ENCODE measurements at regions not wholly inside any gene's neighbourhood (a gene's known extent, or its start where the extent isn't known, plus 50 kb on each side); places are given as distances from the start of the nearest gene placed in this dataset.

- no peak overlapping the region for H3K9ac ChIP-seq (ENCODE audit: low read length in 5 of 5)
Observed at GRCh38 chr16:50999181-50999580, 151.9 kb downstream of the SALL1 start.

GRCh38 chr16:50998411-50998810 lies 152.7 kb downstream of the SALL1 start:
- H3K27ac ChIP-seq (ENCODE audit: low read depth, low read length) = no peak overlapping the region
- no peak overlapping the region for H3K9ac ChIP-seq (ENCODE audit: low read length in 5 of 5)
- H3K4me3 ChIP-seq (ENCODE audit: low read depth in 1 of 5, low read length in 5 of 5) = no peak overlapping the region
- H3K27me3 ChIP-seq (ENCODE audit: control insufficient read depth in 5 of 5, insufficient read depth in 4 of 5, low read length in 5 of 5) = no peaks in the 10 kb centered on the region
- no peaks in the 10 kb centered on the region for H3K9me3 ChIP-seq (ENCODE audit: control insufficient read depth in 5 of 5, low read length in 5 of 5)
- H3K36me3 ChIP-seq (ENCODE audit: control insufficient read depth in 5 of 5, insufficient read depth in 5 of 5, low read length in 5 of 5) = no peaks in the 10 kb centered on the region
- no peaks in the 10 kb centered on the region for H3K4me1 ChIP-seq (ENCODE audit: control insufficient read depth in 5 of 5, insufficient read depth in 5 of 5, low read length in 5 of 5)

More at GRCh38 chr16:50999181-50999580, 151.9 kb downstream of the SALL1 start:
- Histone ChIP-seq H3K4me3 (ENCODE audit: low read depth in 1 of 5, low read length in 5 of 5) (no peak overlapping the region), H3K27me3 (ENCODE audit: control insufficient read depth in 5 of 5, insufficient read depth in 4 of 5, low read length in 5 of 5) (no peaks in the 10 kb centered on the region), H3K27ac (ENCODE audit: low read depth, low read length) (no peak overlapping the region), H3K4me1 (ENCODE audit: control insufficient read depth in 5 of 5, insufficient read depth in 5 of 5, low read length in 5 of 5) (no peaks in the 10 kb centered on the region), H3K36me3 (ENCODE audit: control insufficient read depth in 5 of 5, insufficient read depth in 5 of 5, low read length in 5 of 5) (no peaks in the 10 kb centered on the region), H3K9me3 (ENCODE audit: control insufficient read depth in 5 of 5, low read length in 5 of 5) (no peaks in the 10 kb centered on the region)

- Histone ChIP-seq H3K9ac (ENCODE audit: low read length in 5 of 5) (no peak overlapping the region), H3K27me3 (ENCODE audit: control insufficient read depth in 5 of 5, insufficient read depth in 4 of 5, low read length in 5 of 5) (no peaks in the 10 kb centered on the region), H3K4me3 (ENCODE audit: low read depth in 1 of 5, low read length in 5 of 5) (no peak overlapping the region), H3K27ac (ENCODE audit: low read depth, low read length) (no peak overlapping the region), H3K4me1 (ENCODE audit: control insufficient read depth in 5 of 5, insufficient read depth in 5 of 5, low read length in 5 of 5) (no peaks in the 10 kb centered on the region), H3K9me3 (ENCODE audit: control insufficient read depth in 5 of 5, low read length in 5 of 5) (no peaks in the 10 kb centered on the region), H3K36me3 (ENCODE audit: control insufficient read depth in 5 of 5, insufficient read depth in 5 of 5, low read length in 5 of 5) (no peaks in the 10 kb centered on the region)
Observed at GRCh38 chr16:50997679-50998078, 153.4 kb downstream of the SALL1 start.

- Histone ChIP-seq H3K36me3 (ENCODE audit: control insufficient read depth in 5 of 5, insufficient read depth in 5 of 5, low read length in 5 of 5) (no peaks in the 10 kb centered on the region), H3K27me3 (ENCODE audit: control insufficient read depth in 5 of 5, insufficient read depth in 4 of 5, low read length in 5 of 5) (no peaks in the 10 kb centered on the region), H3K4me1 (ENCODE audit: control insufficient read depth in 5 of 5, insufficient read depth in 5 of 5, low read length in 5 of 5) (no peaks in the 10 kb centered on the region), H3K9ac (ENCODE audit: low read length in 5 of 5) (no peak overlapping the region), H3K27ac (ENCODE audit: low read depth, low read length) (no peak overlapping the region), H3K9me3 (ENCODE audit: control insufficient read depth in 5 of 5, low read length in 5 of 5) (no peaks in the 10 kb centered on the region), H3K4me3 (ENCODE audit: low read depth in 1 of 5, low read length in 5 of 5) (no peak overlapping the region)
Observed at GRCh38 chr16:50996830-50997186, 154.3 kb downstream of the SALL1 start.

- H3K27me3 ChIP-seq (ENCODE audit: control insufficient read depth in 5 of 5, insufficient read depth in 4 of 5, low read length in 5 of 5) = no peaks in the 10 kb centered on the region
- no peaks in the 10 kb centered on the region for H3K4me1 ChIP-seq (ENCODE audit: control insufficient read depth in 5 of 5, insufficient read depth in 5 of 5, low read length in 5 of 5)
Observed at GRCh38 chr16:50996166-50996829, 154.8 kb downstream of the SALL1 start.

GRCh38 chr16:50994995-50995394 lies 156.1 kb downstream of the SALL1 start:
- Histone ChIP-seq H3K9me3 (ENCODE audit: control insufficient read depth in 5 of 5, low read length in 5 of 5) (no peaks in the 10 kb centered on the region), H3K27ac (ENCODE audit: low read depth, low read length) (no peak overlapping the region), H3K9ac (ENCODE audit: low read length in 5 of 5) (no peak overlapping the region), H3K4me3 (ENCODE audit: low read depth in 1 of 5, low read length in 5 of 5) (no peak overlapping the region), H3K36me3 (ENCODE audit: control insufficient read depth in 5 of 5, insufficient read depth in 5 of 5, low read length in 5 of 5) (no peaks in the 10 kb centered on the region), H3K4me1 (ENCODE audit: control insufficient read depth in 5 of 5, insufficient read depth in 5 of 5, low read length in 5 of 5) (no peaks in the 10 kb centered on the region), H3K27me3 (ENCODE audit: control insufficient read depth in 5 of 5, insufficient read depth in 4 of 5, low read length in 5 of 5) (no peaks in the 10 kb centered on the region)

More at GRCh38 chr16:50996166-50996829, 154.8 kb downstream of the SALL1 start:
- Histone ChIP-seq H3K9ac (ENCODE audit: low read length in 5 of 5) (no peak overlapping the region), H3K4me3 (ENCODE audit: low read depth in 1 of 5, low read length in 5 of 5) (no peak overlapping the region), H3K9me3 (ENCODE audit: control insufficient read depth in 5 of 5, low read length in 5 of 5) (no peaks in the 10 kb centered on the region), H3K36me3 (ENCODE audit: control insufficient read depth in 5 of 5, insufficient read depth in 5 of 5, low read length in 5 of 5) (no peaks in the 10 kb centered on the region), H3K27ac (ENCODE audit: low read depth, low read length) (no peak overlapping the region)

- H3K4me1 ChIP-seq (ENCODE audit: control insufficient read depth in 5 of 5, insufficient read depth in 5 of 5, low read length in 5 of 5) = no peaks in the 10 kb centered on the region
- no peak overlapping the region for H3K9ac ChIP-seq (ENCODE audit: low read length in 5 of 5)
Observed at GRCh38 chr16:50992350-50993032, 158.6 kb downstream of the SALL1 start.

GRCh38 chr16:50991436-50991835 lies 159.6 kb downstream of the SALL1 start:
- Histone ChIP-seq H3K27ac (ENCODE audit: low read depth, low read length) (no peak overlapping the region), H3K27me3 (ENCODE audit: control insufficient read depth in 5 of 5, insufficient read depth in 4 of 5, low read length in 5 of 5) (no peaks in the 10 kb centered on the region), H3K4me3 (ENCODE audit: low read depth in 1 of 5, low read length in 5 of 5) (no peak overlapping the region)

More at GRCh38 chr16:50992350-50993032, 158.6 kb downstream of the SALL1 start:
- H3K36me3 ChIP-seq (ENCODE audit: control insufficient read depth in 5 of 5, insufficient read depth in 5 of 5, low read length in 5 of 5) = no peaks in the 10 kb centered on the region
- no peak overlapping the region for H3K4me3 ChIP-seq (ENCODE audit: low read depth in 1 of 5, low read length in 5 of 5)
- H3K27me3 ChIP-seq (ENCODE audit: control insufficient read depth in 5 of 5, insufficient read depth in 4 of 5, low read length in 5 of 5) = no peaks in the 10 kb centered on the region
- no peak overlapping the region for H3K27ac ChIP-seq (ENCODE audit: low read depth, low read length)
- H3K9me3 ChIP-seq (ENCODE audit: control insufficient read depth in 5 of 5, low read length in 5 of 5) = no peaks in the 10 kb centered on the region

GRCh38 chr16:50991006-50991405 lies 160.1 kb downstream of the SALL1 start:
- Histone ChIP-seq H3K36me3 (ENCODE audit: control insufficient read depth in 5 of 5, insufficient read depth in 5 of 5, low read length in 5 of 5) (no peaks in the 10 kb centered on the region), H3K4me3 (ENCODE audit: low read depth in 1 of 5, low read length in 5 of 5) (no peak overlapping the region), H3K9ac (ENCODE audit: low read length in 5 of 5) (no peak overlapping the region), H3K4me1 (ENCODE audit: control insufficient read depth in 5 of 5, insufficient read depth in 5 of 5, low read length in 5 of 5) (no peaks in the 10 kb centered on the region), H3K27me3 (ENCODE audit: control insufficient read depth in 5 of 5, insufficient read depth in 4 of 5, low read length in 5 of 5) (no peaks in the 10 kb centered on the region), H3K27ac (ENCODE audit: low read depth, low read length) (no peak overlapping the region), H3K9me3 (ENCODE audit: control insufficient read depth in 5 of 5, low read length in 5 of 5) (peaks cover under 1 to 10% (median 8%) of the 10 kb centered on the region in 5 donors)

More at GRCh38 chr16:50991436-50991835, 159.6 kb downstream of the SALL1 start:
- Histone ChIP-seq H3K4me1 (ENCODE audit: control insufficient read depth in 5 of 5, insufficient read depth in 5 of 5, low read length in 5 of 5) (no peaks in the 10 kb centered on the region), H3K9me3 (ENCODE audit: control insufficient read depth in 5 of 5, low read length in 5 of 5) (peaks cover 0 to 5% (median 5%) of the 10 kb centered on the region in 5 donors), H3K9ac (ENCODE audit: low read length in 5 of 5) (no peak overlapping the region), H3K36me3 (ENCODE audit: control insufficient read depth in 5 of 5, insufficient read depth in 5 of 5, low read length in 5 of 5) (no peaks in the 10 kb centered on the region)

GRCh38 chr16:50989047-50989446 lies 162.0 kb downstream of the SALL1 start:
- no peaks in the 10 kb centered on the region for H3K27me3 ChIP-seq (ENCODE audit: control insufficient read depth in 5 of 5, insufficient read depth in 4 of 5, low read length in 5 of 5)
- H3K9me3 ChIP-seq (ENCODE audit: control insufficient read depth in 5 of 5, low read length in 5 of 5) = peaks cover 3 to 13% (median 12%) of the 10 kb centered on the region in 5 donors
- H3K4me1 ChIP-seq (ENCODE audit: control insufficient read depth in 5 of 5, insufficient read depth in 5 of 5, low read length in 5 of 5) = no peaks in the 10 kb centered on the region
- no peak overlapping the region for H3K9ac ChIP-seq (ENCODE audit: low read length in 5 of 5)
- no peaks in the 10 kb centered on the region for H3K36me3 ChIP-seq (ENCODE audit: control insufficient read depth in 5 of 5, insufficient read depth in 5 of 5, low read length in 5 of 5)
- no peak overlapping the region for H3K4me3 ChIP-seq (ENCODE audit: low read depth in 1 of 5, low read length in 5 of 5)
- no peak overlapping the region for H3K27ac ChIP-seq (ENCODE audit: low read depth, low read length)
